ENCODE measurements at regions not wholly inside any gene's neighbourhood (a gene's known extent, or its start where the extent isn't known, plus 50 kb on each side); places are given as distances from the start of the nearest gene placed in this dataset.

- TF ChIP-seq ZFP30 (CRISPR knock-in tag; IDR thresholded peaks at IDR 0.05): no peak
- TF ChIP-seq PPARA (CRISPR knock-in tag; IDR thresholded peaks at IDR 0.05; ENCODE audit: borderline replicate concordance): no peak
- TF ChIP-seq ZNF565 (CRISPR knock-in tag; conservative IDR thresholded peaks at IDR 0.05; ENCODE audit: low read depth): no peak
- TF ChIP-seq GLIS3 (CRISPR knock-in tag; IDR thresholded peaks at IDR 0.05): no peak
Measured at GRCh38 chr10:55330486-55330885, 529.5 kb upstream of the PCDH15 start.
